GM19438 (cell line): ENCODE measurements at regions not wholly inside any gene's neighbourhood (a gene's known extent, or its start where the extent isn't known, plus 50 kb on each side); places are given as distances from the start of the nearest gene placed in this dataset.

Experiments used
- ATAC-seq: cut with Tn5 transposase; IDR thresholded peaks from one replicate; pipeline ENCODE4 v1.9.1; 2021; ENCODE audit warnings: low read depth; ENCODE audit not compliant: unreplicated experiment

DNA sequence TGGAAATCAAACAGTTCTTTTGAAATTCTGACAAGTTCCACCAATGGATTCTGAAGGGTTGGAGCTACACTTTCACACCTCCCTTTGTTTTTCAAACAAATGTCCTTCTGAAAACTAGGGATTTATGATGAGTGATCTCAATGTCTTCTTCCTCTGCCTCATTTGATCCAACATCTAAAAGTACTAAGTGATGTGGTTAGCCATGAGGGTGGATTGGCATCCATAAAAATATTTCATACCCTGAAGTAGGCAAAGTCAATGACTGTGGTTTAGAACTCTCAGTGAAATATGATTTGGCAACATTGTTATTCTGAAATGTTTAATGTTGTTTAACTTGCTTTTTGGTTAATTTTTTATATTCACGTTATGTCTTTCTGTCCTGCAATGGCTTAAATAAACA, 136.9 kb downstream of the MBL2 start:
- ATAC-seq: no peak

DNA sequence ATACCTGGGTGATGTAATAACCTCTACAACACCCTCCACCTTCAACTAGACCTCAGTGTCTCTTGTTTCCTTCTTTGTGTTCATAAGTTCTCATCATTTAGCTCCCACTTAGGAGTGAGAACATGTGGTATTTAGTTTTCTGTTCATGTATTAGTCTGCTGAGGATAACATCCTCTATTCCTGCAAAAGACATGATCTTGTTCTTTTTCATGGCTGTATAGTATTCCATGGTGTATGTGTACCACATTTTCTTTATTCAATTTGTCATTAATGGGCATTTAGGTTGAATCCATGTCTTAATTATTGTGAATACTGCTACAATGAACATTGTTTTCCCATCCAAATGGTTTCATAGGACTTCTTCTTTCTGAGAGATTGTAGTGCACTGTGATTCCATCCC, 135.7 kb downstream of the MBL2 start:
- no peak for ATAC-seq

DNA sequence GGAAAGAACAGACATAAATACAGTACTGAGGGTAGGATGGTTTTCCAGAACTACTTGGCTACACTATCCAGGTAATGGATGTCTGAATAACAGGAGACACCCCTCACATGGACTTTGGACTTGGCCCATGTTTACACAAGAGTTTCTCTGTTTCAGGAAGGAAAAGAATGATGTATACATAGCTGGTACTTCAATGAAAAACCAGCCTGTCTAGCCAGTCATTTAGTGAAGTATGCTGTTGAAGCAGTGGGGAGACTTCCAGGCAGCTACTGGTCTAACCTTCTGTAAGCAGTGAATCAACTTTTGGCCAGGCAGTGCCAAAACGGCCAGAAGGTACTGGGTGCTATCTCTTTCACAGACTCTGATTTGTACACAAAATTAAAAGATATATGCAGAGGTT, 135.0 kb downstream of the MBL2 start:
- no peak for ATAC-seq

DNA sequence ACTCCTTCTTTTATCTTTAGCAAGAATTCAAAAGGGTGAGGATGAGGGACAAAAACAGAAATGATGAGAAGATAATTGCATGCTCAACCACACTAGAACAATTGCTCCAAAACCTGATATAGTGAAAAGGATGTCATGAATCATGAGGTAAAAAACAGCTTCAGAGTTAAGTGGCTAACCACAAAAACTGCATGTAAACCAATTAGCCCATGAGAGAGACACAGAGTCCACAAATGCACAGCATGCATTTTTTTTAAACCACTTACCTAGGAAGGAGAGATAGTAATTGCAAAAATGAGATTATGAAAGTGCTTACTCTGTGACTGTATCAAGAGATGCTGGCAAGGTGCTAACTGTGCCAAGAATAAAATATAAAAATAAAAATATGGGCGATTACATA, 132.9 kb downstream of the MBL2 start:
- ATAC-seq: no peak

- ATAC-seq: no peak
Measured at GRCh38 chr10:52642208-52642607, 130.4 kb downstream of the MBL2 start.

DNA sequence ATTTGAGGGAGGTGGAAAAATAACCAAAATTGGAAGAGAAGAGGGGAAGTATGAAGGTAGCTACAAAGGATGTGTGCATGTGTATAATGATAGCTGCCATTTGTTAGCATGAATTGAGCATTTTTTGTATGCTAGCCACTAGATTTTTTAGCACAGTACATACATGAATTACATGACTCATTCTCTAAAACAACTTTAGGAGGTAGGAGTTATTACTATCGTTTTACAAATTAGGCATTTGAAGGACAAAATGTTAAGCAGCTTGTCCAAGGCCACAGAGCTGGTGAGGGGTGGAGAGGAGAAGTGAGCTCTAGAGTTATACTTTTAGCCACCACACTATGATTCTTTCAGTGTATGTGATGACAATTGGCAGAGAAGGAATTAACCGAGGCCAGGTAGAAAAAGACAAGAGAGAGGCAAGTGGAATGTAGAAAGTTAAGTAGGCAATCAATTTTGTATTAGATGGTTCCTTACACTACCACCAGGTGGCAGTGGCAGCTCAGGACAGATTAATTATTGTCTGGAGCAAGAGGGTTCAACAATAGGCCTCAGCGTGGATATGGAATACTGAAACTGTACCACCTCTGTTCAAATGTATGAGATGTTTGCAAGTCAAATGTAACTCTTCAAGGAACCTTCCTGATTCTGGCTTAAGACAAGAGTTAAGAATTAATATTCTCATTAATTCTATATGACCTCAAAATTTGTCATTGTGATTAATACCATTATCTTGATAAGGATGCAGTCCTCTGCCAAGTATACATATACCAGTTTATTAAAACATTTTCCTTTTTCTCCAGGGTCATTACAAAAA, 128.0 kb downstream of the MBL2 start:
- peak; percentile 79 for ATAC-seq

- no peak for ATAC-seq
Measured at GRCh38 chr10:52645187-52645758, 127.3 kb downstream of the MBL2 start.

DNA sequence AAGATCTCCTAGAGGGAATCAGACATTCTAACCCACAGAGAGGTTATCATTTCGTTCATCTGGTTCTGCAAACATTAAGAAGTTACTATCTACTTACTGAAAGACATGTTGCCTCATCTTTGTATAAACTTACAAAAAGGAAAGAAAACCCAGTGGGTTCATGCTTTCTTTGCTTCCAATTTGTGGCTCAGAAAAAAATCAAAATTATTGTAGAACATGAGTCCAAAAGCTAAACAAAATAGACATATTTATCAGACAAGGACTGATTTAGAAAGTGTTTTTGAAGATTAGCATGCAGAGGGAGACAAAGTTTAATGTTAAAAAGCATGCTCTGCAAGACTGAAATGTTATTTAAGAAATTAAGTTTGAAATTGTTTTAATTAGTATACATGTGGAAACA, 123.1 kb downstream of the MBL2 start:
- ATAC-seq: no peak

DNA sequence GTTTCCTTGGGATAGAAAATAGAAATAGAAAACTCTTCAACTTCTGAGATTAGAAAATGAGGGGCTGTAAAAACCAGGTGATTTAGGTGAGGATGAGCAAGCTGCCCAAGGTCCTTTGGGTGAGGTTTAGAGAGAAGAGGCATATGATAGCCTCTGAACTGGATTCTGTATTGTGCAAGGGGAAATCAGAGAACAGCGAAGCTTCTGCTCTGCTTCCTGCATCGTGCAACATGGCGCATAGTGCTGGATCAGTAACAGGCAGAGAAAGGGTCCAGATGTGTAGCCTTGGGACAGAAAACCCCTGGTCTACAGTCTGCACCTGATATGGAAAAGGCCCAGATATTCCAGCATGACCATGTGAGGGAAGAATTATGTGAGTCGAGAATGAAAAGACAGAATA, 121.7 kb downstream of the MBL2 start:
- ATAC-seq: no peak

- ATAC-seq: no peak
Measured at GRCh38 chr10:52651293-52651692, 121.3 kb downstream of the MBL2 start.

- no peak for ATAC-seq
Measured at GRCh38 chr10:52652431-52653262, 119.9 kb downstream of the MBL2 start.

DNA sequence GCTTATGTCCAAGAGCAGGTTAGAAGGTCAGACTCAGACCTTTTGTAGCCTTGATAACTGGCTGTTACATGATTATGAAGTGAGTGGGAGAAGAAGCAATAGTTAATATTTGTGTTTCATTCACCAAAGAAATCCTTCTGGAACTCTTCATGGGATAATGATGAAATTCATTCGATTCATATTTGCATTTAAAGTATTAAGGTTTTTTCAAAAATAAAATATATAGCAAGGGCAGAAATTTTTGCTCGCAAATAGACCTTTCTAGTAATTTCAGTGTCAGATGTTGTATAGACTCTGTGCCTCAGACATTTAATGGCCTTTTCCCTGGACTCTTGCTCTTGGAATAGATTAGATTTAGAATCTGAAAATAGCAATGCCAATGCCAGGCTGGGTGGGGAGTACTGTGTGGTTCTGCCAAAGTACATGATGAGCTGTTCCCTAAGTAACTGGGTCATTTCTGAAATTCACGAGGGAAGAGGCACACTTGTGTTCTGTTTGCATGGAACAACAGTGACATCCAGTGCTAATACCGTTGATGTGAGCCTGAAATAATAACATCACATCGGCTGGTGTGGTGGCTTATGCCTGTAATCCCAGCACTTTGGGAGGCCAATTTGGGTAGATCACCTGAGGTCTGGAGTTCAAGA, 119.2 kb downstream of the MBL2 start:
- ATAC-seq: no peak

GRCh38 chr10:52654201-52654600, 118.4 kb downstream of the MBL2 start:
- no peak for ATAC-seq

DNA sequence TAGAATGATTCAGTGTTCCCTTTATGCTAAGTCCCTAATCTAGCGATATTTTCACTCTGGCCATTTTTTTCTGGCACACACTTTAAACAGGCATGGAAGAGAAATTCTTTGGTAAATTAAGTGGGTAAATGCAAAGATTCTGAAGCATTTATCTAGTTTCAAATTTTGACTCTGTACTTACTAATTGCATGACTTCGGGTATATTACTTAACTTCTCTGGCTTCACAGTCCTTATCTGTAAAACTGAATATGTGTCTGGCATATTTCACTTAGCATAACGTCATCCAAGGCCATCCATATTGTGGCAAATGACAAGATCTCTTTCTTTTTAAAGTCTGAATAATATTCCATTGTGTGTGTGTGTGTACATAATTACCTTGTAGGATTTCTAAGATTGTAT, 114.5 kb downstream of the MBL2 start:
- no peak for ATAC-seq

- ATAC-seq: no peak
Measured at GRCh38 chr10:52659085-52659484, 113.5 kb downstream of the MBL2 start.

DNA sequence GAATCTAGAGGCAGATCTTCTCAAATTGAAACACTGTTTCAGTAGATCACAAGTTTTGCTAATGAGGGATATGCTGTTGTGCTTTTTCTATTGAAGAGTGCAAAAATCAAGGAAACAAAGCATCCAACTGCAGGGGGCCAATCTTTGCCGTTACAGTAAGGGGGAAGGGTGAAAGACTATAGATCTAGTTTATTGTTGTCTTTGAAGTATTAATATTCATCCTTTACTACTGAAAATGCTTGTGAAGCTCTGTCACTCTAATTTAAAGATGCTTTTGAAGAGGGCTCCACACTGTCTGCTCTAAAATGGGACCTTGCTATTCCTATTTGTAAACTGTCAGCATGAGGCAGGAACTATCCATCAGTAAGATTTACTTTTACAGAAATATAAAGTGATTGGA, 110.3 kb downstream of the MBL2 start:
- no peak for ATAC-seq

- ATAC-seq: no peak
Measured at GRCh38 chr10:52663161-52663560, 109.4 kb downstream of the MBL2 start.

- ATAC-seq: no peak
Measured at GRCh38 chr10:52664629-52665028, 108.0 kb downstream of the MBL2 start.

- no peak for ATAC-seq
Measured at GRCh38 chr10:52665821-52666220, 106.8 kb downstream of the MBL2 start.

DNA sequence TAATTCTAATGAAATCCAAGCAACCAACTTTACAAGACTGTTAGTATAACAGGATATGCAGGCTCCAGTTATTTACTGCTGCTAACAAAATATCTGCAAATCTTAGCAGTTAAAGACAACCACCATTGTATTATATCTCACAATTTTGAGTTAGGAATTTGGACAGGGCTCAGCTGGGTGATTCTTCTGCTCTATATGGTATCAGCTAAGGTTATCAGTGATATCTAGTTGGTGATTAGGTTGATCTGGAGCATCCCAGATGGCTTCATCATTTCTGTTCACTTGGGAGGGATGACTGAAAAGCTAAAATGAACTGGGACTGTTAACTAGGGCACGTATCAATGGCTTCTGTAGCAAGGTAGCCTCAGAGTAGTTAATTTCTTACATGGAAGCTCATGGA, 105.7 kb downstream of the MBL2 start:
- ATAC-seq: no peak

GRCh38 chr10:52668024-52668423, 104.6 kb downstream of the MBL2 start:
- ATAC-seq: no peak
